Thyroid gland (tissue), 4 donors: ENCODE measurements at regions not wholly inside any gene's neighbourhood (a gene's known extent, or its start where the extent isn't known, plus 50 kb on each side); places are given as distances from the start of the nearest gene placed in this dataset.

Experiments used
- DNase-seq, 2 donors: peaks; one replicate each; pipeline ENCODE4 v3.0.0-alpha.2; 2019
- H3K27ac ChIP-seq, 3 donors: fragments of 200-600 bp; sonication (generic); 1 replicate in 2 of 3; 2 replicates in 1 of 3; pipeline ENCODE4 v1.5.1; 2016 to 2019; ENCODE audit warnings: mild to moderate bottlenecking in 1 of 3, moderate library complexity in 1 of 3
- H3K27me3 ChIP-seq: fragments of 200-600 bp; sonication (generic); one replicate; pipeline ENCODE4 v1.5.1; 2019
- H3K36me3 ChIP-seq, 2 donors: fragments of 200-600 bp; sonication (generic); one replicate each; pipeline ENCODE4 v1.5.1; 2016 to 2019
- H3K4me1 ChIP-seq, 2 donors: fragments of 200-600 bp; sonication (generic); one replicate each; pipeline ENCODE4 v1.5.1; 2017 to 2019
- H3K4me3 ChIP-seq, 3 donors: fragments of 200-600 bp; sonication (generic); replicated peaks in 1 of 3; 1 replicate in 2 of 3; 2 replicates in 1 of 3; pipeline ENCODE4 v1.5.1; 2016; ENCODE audit warnings: mild to moderate bottlenecking in 1 of 3
- H3K9me3 ChIP-seq: fragments of 200-600 bp; sonication (generic); one replicate; pipeline ENCODE4 v1.5.1; 2017
- POLR2A ChIP-seq, 2 donors: fragments of 450-650 bp; IDR thresholded peaks; one replicate each; pipeline ENCODE4 v1.6.1; 2017; ENCODE audit warnings: antibody characterized with exemption in 2 of 2, mild to moderate bottlenecking in 2 of 2, moderate library complexity in 1 of 2
- WGBS, 2 donors: methylation state at CpG; one replicate each; pipeline ENCODE4 v1.1.5; 2017; 5-methylcytosine and 5-hydroxymethylcytosine counted together
- intact Hi-C: fragments of 100-400 bp; cut with DNase I; formaldehyde crosslinking; loops from one replicate; pipeline ENCODE4 v1.15.1; 2023
- TF ChIP-seq, protein P1 (sequence below), 6 experiments: fragments of 200-600 bp in 3 of 6; fragments of 450-650 bp in 3 of 6; sonication (generic) in 3 of 6; IDR thresholded peaks; one replicate each; pipeline ENCODE4 v1.5.1; 2016 to 2019; ENCODE audit warnings: antibody characterized with exemption in 6 of 6, mild to moderate bottlenecking in 2 of 6, inconsistent platforms in 1 of 6, moderate library complexity in 1 of 6

DNA sequence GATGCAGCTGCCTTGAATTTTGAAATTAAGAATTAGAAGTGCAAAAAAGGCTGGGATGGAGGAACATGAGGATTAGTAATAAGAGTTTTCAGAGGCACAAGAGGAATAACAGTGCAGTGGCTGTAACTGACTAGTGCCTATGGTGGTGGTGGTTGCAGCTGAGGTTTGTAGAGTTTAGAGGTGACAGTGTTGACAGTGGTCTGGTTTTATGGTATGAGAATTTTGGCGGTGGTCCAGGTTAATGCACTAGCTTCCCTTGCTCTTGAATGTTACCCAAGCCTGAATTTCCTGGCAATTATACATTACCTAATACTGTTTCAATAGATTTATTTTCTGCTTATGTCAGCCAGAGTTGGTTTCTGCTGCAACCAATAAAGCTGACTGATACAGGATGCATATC is 112.8 kb upstream of the C11orf87 start:
- Histone ChIP-seq H3K36me3 (no peaks in the 10 kb centered on the region), H3K4me1 (no peaks in the 10 kb centered on the region), H3K4me3 (no peak overlapping the region), H3K9me3 (no peaks in the 10 kb centered on the region), H3K27ac (no peak overlapping the region), H3K27me3 (no peaks in the 10 kb centered on the region)
- DNase-seq, result no peak
- 54 to 66% methylated on average over 1 of the region's 1 CpG for WGBS, 2 donors
- TF ChIP-seq, protein P1, sequence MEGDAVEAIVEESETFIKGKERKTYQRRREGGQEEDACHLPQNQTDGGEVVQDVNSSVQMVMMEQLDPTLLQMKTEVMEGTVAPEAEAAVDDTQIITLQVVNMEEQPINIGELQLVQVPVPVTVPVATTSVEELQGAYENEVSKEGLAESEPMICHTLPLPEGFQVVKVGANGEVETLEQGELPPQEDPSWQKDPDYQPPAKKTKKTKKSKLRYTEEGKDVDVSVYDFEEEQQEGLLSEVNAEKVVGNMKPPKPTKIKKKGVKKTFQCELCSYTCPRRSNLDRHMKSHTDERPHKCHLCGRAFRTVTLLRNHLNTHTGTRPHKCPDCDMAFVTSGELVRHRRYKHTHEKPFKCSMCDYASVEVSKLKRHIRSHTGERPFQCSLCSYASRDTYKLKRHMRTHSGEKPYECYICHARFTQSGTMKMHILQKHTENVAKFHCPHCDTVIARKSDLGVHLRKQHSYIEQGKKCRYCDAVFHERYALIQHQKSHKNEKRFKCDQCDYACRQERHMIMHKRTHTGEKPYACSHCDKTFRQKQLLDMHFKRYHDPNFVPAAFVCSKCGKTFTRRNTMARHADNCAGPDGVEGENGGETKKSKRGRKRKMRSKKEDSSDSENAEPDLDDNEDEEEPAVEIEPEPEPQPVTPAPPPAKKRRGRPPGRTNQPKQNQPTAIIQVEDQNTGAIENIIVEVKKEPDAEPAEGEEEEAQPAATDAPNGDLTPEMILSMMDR (IDR thresholded peaks at IDR 0.05), result no peak
- TF ChIP-seq POLR2A (IDR thresholded peaks at IDR 0.05), result no peak
- intact Hi-C loops, result no loop called here

DNA sequence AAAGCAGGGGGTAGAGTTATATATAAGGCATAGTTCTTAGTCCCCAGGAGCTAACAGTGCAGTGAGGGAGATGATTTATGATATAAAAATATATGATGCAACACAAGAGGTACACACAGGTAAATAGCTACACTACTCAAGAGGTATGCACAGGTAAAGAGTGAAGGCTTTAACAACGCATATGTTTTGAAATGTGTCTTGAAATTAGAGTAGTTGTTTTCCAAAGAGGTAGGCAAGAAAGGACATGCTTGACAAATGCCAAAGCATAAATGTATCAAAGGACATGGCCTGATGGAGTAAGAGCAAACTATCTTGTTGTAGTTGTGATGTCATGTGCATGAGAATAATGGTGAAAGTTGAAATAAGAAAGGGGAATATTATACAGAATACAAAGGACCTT is 104.3 kb upstream of the C11orf87 start:
- no peaks in the 10 kb centered on the region for H3K4me1 ChIP-seq

DNA sequence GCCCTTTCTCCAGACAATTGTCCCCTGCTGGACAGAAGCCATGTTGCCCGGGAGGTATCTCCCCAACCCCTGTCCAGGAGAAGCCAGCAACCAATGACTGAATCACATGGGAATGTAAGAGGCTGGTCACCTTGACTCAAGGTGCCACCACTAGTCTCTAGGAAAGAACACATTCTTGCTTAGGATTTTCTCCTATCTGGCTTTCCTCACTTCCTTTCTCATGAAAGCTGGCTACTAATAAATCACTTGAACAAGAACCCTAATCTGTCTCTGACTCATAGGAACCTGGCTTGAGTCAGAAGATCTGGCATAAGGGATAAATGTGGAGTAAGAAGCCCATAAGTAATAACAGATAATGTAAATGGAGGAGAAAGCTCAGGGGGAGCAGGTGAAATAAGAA is 101.4 kb upstream of the C11orf87 start:
- H3K27me3 ChIP-seq, result no peaks in the 10 kb centered on the region
- no peaks in the 10 kb centered on the region for H3K4me1 ChIP-seq
- intact Hi-C loops, result no loop called here
- 68 to 73% methylated on average over 1 of the region's 1 CpG for WGBS, 2 donors
- no peak overlapping the region for H3K27ac ChIP-seq
- no peaks in the 10 kb centered on the region for H3K36me3 ChIP-seq
- no peak for DNase-seq
- H3K4me3 ChIP-seq, result no peak overlapping the region
- H3K9me3 ChIP-seq, result no peaks in the 10 kb centered on the region
- TF ChIP-seq, protein P1 (IDR thresholded peaks at IDR 0.05), result no peak
- TF ChIP-seq POLR2A (IDR thresholded peaks at IDR 0.05), result no peak

More for the DNA sequence above, 104.3 kb upstream of the C11orf87 start:
- Histone ChIP-seq H3K4me3 (no peak overlapping the region), H3K9me3 (no peaks in the 10 kb centered on the region), H3K27ac (no peak overlapping the region), H3K27me3 (no peaks in the 10 kb centered on the region), H3K36me3 (no peaks in the 10 kb centered on the region)
- DNase-seq, result no peak
- WGBS, 2 donors, result 86 to 87% methylated on average over 1 of the region's 1 CpG
- TF ChIP-seq POLR2A (IDR thresholded peaks at IDR 0.05), result no peak
- TF ChIP-seq, protein P1 (IDR thresholded peaks at IDR 0.05), result no peak
- intact Hi-C loops, result no loop called here

DNA sequence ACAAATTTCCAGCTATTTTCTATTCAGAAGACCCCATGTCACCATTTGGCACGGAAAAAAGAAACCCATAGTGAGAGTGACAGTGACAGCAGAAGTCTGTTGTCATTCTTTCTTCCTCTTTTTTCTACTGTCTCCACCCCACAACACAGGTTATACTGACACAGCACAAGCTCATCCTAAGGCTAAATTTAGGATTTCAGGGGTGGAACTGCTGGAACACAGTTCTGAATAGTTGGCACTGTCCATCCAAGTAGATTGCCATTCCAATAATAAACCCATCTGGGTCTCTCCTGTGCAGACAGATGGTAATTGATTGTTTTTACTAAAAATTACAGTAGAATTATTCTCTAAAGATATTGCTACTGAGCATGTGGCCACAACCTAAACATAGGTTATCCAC is 95.2 kb upstream of the C11orf87 start:
- Histone ChIP-seq H3K36me3 (no peaks in the 10 kb centered on the region), H3K4me3 (no peak overlapping the region), H3K9me3 (no peaks in the 10 kb centered on the region), H3K27me3 (no peaks in the 10 kb centered on the region), H3K27ac (no peak overlapping the region), H3K4me1 (no peaks in the 10 kb centered on the region)
- WGBS, 2 donors, result 69 to 71% methylated on average over 1 of the region's 1 CpG
- intact Hi-C loops, result no loop called here
- no peak for TF ChIP-seq POLR2A (IDR thresholded peaks at IDR 0.05)
- TF ChIP-seq, protein P1 (IDR thresholded peaks at IDR 0.05), result no peak
- DNase-seq, result no peak

DNA sequence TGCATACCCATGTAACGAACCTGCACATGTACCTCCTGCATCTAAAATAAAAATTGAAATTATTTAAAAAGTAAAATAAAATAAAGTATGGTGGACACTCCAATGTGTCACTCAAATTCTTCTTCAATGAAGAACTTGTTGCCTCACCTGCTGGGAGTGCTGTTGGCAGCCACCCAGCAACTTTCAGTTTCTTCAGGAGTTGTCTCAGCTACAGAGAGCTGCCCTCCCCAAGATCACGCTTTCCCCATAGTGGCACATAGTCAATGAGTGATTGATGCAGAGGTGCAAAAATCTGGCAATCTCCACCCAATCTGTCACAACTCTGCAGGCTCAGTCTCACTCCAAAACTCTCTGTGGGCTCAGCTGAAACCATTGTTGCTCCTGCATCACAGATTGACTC is 92.3 kb upstream of the C11orf87 start:
- TF ChIP-seq, protein P1 (IDR thresholded peaks at IDR 0.05), result no peak
- TF ChIP-seq POLR2A (IDR thresholded peaks at IDR 0.05), result no peak
- intact Hi-C loops, result no loop called here
- Histone ChIP-seq H3K27me3 (no peaks in the 10 kb centered on the region), H3K4me3 (no peak overlapping the region), H3K27ac (no peak overlapping the region), H3K9me3 (no peaks in the 10 kb centered on the region), H3K4me1 (no peaks in the 10 kb centered on the region), H3K36me3 (no peaks in the 10 kb centered on the region)
- no peak for DNase-seq
- WGBS, 2 donors, result 73 to 85% methylated on average over 2 of the region's 2 CpGs
